CD4-positive, CD25-positive, alpha-beta regulatory T cell (primary cell): ENCODE measurements at regions not wholly inside any gene's neighbourhood (a gene's known extent, or its start where the extent isn't known, plus 50 kb on each side); places are given as distances from the start of the nearest gene placed in this dataset.
"Not testable (repeated sequence)": the region's sequence is repeated elsewhere in the genome, so short reads cannot be mapped to it uniquely, and the experiment has no call there.

Experiments
- ATAC-seq, 2 donors: fragments of 150-1000 bp; cut with Tn5 transposase; one replicate each; pipeline ENCODE4 v1.10.0; 2021; ENCODE audit warnings: low read depth in 2 of 2, moderate number of reproducible peaks in 2 of 2, moderate library complexity in 1 of 2
- DNase-seq, 3 donors: peaks; one replicate each; pipeline versions ENCODE4 v3.0.0 to v3.0.0-alpha.2; 2012 to 2022; ENCODE audit warnings: mixed read lengths in 1 of 3
- H3K27ac ChIP-seq: one replicate; pipeline ENCODE4 v1.7.0; 2013; ENCODE audit warnings: mild to moderate bottlenecking, low read length; ENCODE audit not compliant: insufficient read depth, poor library complexity, severe bottlenecking
- H3K27me3 ChIP-seq: one replicate; pipeline ENCODE4 v1.7.0; 2013; ENCODE audit warnings: low read length; ENCODE audit not compliant: control insufficient read depth, insufficient read depth
- H3K36me3 ChIP-seq: one replicate; pipeline ENCODE4 v1.7.0; 2013; ENCODE audit warnings: mild to moderate bottlenecking, low read length, moderate library complexity; ENCODE audit not compliant: control insufficient read depth, insufficient read depth
- H3K4me1 ChIP-seq: 2 replicates; pipeline ENCODE4 v1.7.0; 2013; ENCODE audit warnings: mild to moderate bottlenecking, low read length; ENCODE audit not compliant: insufficient read depth, control insufficient read depth, poor library complexity, severe bottlenecking
- H3K4me3 ChIP-seq: one replicate; pipeline ENCODE4 v1.7.0; 2013; ENCODE audit warnings: low read depth, mild to moderate bottlenecking, low read length, moderate library complexity
- H3K9me3 ChIP-seq, 2 experiments: 1 replicate in 1 of 2; 2 replicates in 1 of 2; pipeline ENCODE4 v1.7.0; 2013; ENCODE audit warnings: low read length in 2 of 2, mild to moderate bottlenecking in 1 of 2, moderate library complexity in 1 of 2; ENCODE audit not compliant: control insufficient read depth in 2 of 2
- H3K27ac Mint-ChIP-seq, 3 donors: one replicate each; pipeline ENCODE4 v1.8.0; 2020 to 2022; ENCODE audit warnings: mild to moderate bottlenecking in 3 of 3, mixed read lengths in 3 of 3, moderate library complexity in 2 of 3
- H3K27me3 Mint-ChIP-seq: one replicate; pipeline ENCODE4 v1.8.0; 2022; ENCODE audit warnings: mild to moderate bottlenecking, mixed read lengths
- H3K36me3 Mint-ChIP-seq: one replicate; pipeline ENCODE4 v1.8.0; 2020; ENCODE audit warnings: mixed read lengths
- H3K4me1 Mint-ChIP-seq, 4 donors: one replicate each; pipeline ENCODE4 v1.8.0; 2020 to 2022; ENCODE audit warnings: mixed read lengths in 4 of 4, mild to moderate bottlenecking in 1 of 4
- H3K4me3 Mint-ChIP-seq, 4 donors: one replicate each; pipeline ENCODE4 v1.8.0; 2020 to 2022; ENCODE audit warnings: mild to moderate bottlenecking in 4 of 4, mixed read lengths in 4 of 4, moderate library complexity in 3 of 4
- H3K9me3 Mint-ChIP-seq, 7 donors: one replicate each; pipeline ENCODE4 v1.8.0; 2020 to 2022; ENCODE audit warnings: mixed read lengths in 7 of 7, mild to moderate bottlenecking in 3 of 7, moderate library complexity in 2 of 7

GRCh38 chr9:41648564-41648963 lies 459.4 kb upstream of the ZNG1F start:
- H3K4me1 ChIP-seq, ATAC-seq, H3K27ac ChIP-seq, H3K36me3 ChIP-seq, H3K4me3 ChIP-seq, H3K4me1 Mint-ChIP-seq, H3K9me3 ChIP-seq, H3K27ac Mint-ChIP-seq, H3K36me3 Mint-ChIP-seq, H3K4me3 Mint-ChIP-seq, H3K27me3 ChIP-seq, DNase-seq, H3K27me3 Mint-ChIP-seq, H3K9me3 Mint-ChIP-seq: not testable (repeated sequence)

GRCh38 chr9:41646246-41646645 lies 457.1 kb upstream of the ZNG1F start:
- not testable (repeated sequence) for H3K9me3 Mint-ChIP-seq, H3K4me3 Mint-ChIP-seq, H3K27ac Mint-ChIP-seq, H3K4me1 Mint-ChIP-seq, H3K27me3 Mint-ChIP-seq, H3K4me1 ChIP-seq, H3K36me3 ChIP-seq, H3K27ac ChIP-seq, H3K9me3 ChIP-seq, H3K36me3 Mint-ChIP-seq, H3K4me3 ChIP-seq, DNase-seq, H3K27me3 ChIP-seq, ATAC-seq

DNA sequence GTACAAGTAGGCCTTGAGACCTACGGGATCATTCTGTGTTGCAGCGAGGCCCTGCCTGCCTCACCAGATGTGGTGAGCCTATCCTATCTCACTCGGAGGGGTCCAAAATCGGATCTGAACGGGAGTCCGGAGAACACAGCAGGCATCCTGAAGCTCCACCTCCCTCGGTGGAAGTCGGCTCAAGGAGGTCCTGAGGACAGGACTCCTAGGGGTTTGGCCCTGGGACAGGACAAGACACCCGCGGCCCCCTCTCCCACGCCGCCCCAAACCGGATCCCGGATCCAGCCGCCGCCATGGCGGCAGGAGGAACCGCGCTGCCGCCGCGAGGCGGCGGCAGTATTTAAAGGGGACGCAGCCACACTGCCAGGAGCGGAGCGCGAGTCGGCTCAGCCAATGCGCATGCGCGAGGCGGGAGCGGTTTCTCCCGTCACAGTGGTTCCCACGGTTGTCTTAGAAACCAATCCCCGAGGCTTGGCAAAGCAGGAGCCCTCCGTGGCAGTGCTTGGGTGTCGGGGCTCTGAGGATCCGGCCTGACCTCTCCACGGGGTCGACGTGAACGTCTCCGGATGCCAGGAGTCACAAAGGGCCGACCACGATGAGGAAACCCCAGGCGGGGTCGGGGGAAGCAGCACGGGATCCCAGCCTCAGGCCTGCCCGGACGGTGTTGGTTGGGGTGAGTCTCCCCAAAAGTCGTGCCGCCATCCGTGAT lies 454.6 kb upstream of the ZNG1F start:
- peak overlapping the region in 2 of 4 donors; percentile 43 to 55 for H3K4me3 Mint-ChIP-seq
- not testable (repeated sequence) for H3K27me3 Mint-ChIP-seq, H3K9me3 ChIP-seq, H3K27ac ChIP-seq, H3K4me1 Mint-ChIP-seq, H3K36me3 ChIP-seq, H3K36me3 Mint-ChIP-seq, H3K27me3 ChIP-seq, H3K9me3 Mint-ChIP-seq, H3K4me1 ChIP-seq
- DNase-seq (peak; percentile 9 to 59 (median 40)), ATAC-seq (peak in 1 of 2 donors; percentile 74)
- H3K4me3 ChIP-seq: peak overlapping the region; percentile 26
- peak overlapping the region in 1 of 3 donors; percentile 72 for H3K27ac Mint-ChIP-seq

DNA sequence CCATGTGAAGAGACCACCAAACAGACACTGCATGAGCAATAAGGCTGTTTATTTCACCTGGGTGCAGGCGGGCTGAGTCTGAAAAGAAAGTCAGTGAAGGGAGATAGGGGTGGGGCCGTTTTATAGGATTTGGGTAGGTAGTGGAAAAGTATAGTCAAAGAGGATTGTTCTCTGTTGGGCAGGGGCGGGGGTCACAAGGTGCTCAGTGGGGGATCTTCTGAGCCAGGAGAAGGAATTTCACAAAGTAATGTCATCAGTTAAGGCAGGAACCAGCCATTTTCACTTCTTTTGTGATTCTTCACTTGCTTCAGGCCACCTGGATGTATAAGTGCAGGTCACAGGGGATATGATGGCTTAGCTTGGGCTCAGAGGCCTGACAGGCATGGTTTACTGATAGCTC lies 444.6 kb upstream of the ZNG1F start:
- DNase-seq, H3K27ac ChIP-seq, H3K27me3 ChIP-seq, H3K36me3 Mint-ChIP-seq, H3K9me3 ChIP-seq, H3K4me1 ChIP-seq, H3K4me3 ChIP-seq, H3K36me3 ChIP-seq, H3K4me1 Mint-ChIP-seq, ATAC-seq, H3K9me3 Mint-ChIP-seq, H3K4me3 Mint-ChIP-seq, H3K27ac Mint-ChIP-seq, H3K27me3 Mint-ChIP-seq: not testable (repeated sequence)

- ATAC-seq, H3K27ac ChIP-seq, DNase-seq: not testable (repeated sequence)
Observed at GRCh38 chr9:41623666-41624065, 434.5 kb upstream of the ZNG1F start.

DNA sequence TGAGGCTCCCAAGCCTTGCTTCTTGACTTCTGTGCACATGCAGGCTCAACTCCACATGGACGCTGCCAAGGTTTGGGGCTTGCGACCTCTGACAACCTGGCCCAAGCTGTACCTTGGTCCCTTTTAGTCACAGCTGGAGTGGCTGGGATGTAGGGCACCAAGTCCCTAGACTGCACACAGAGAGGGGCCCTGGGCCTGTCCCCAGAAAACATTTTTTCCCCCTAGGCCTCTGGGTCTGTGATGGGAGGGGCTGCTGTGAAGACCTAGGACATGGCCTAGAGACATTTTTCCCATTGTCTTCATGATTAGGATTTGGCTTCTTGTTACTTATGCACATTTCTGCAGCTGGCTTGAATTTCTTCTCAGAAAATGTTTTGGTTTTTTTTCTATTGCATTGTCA lies 430.1 kb upstream of the ZNG1F start:
- not testable (repeated sequence) for ATAC-seq, H3K4me3 ChIP-seq, H3K36me3 ChIP-seq, H3K27ac Mint-ChIP-seq, H3K4me3 Mint-ChIP-seq, H3K9me3 Mint-ChIP-seq, H3K27me3 ChIP-seq, H3K27ac ChIP-seq, H3K36me3 Mint-ChIP-seq, H3K9me3 ChIP-seq, DNase-seq, H3K27me3 Mint-ChIP-seq, H3K4me1 ChIP-seq, H3K4me1 Mint-ChIP-seq

More at GRCh38 chr9:41623666-41624065, 434.5 kb upstream of the ZNG1F start:
- H3K4me1 Mint-ChIP-seq, H3K9me3 ChIP-seq, H3K4me1 ChIP-seq, H3K27me3 ChIP-seq, H3K36me3 Mint-ChIP-seq, H3K27ac Mint-ChIP-seq, H3K4me3 ChIP-seq, H3K36me3 ChIP-seq, H3K9me3 Mint-ChIP-seq, H3K27me3 Mint-ChIP-seq, H3K4me3 Mint-ChIP-seq: not testable (repeated sequence)

- not testable (repeated sequence) for H3K4me1 ChIP-seq, H3K9me3 Mint-ChIP-seq, H3K27me3 Mint-ChIP-seq, H3K27ac ChIP-seq, H3K4me3 Mint-ChIP-seq, H3K36me3 Mint-ChIP-seq, ATAC-seq, H3K9me3 ChIP-seq, H3K4me1 Mint-ChIP-seq, H3K4me3 ChIP-seq, H3K27me3 ChIP-seq, H3K36me3 ChIP-seq, DNase-seq, H3K27ac Mint-ChIP-seq
Observed at GRCh38 chr9:41606961-41607547, 417.9 kb upstream of the ZNG1F start.

DNA sequence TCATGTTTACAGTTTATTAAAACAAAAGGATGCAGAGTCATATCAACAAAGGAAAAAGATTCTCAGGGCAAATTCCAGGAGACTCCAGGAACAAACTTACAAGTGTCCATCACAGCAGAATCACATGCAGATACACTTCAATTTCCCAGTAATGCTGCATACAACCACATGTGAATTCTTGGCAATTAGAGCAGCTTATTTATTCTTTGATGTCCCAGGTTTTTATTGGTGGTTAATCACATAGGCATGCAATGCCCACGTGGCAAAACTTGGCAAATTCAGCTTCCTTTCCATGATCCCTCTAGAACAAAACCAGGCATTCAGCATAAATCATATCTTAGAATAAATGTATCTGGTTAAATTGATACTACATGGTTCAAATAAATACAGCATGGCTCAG lies 376.5 kb upstream of the ZNG1F start:
- not testable (repeated sequence) for H3K4me1 ChIP-seq, H3K27ac ChIP-seq, H3K36me3 ChIP-seq, H3K9me3 Mint-ChIP-seq, H3K4me1 Mint-ChIP-seq, H3K4me3 ChIP-seq, H3K27me3 ChIP-seq, H3K9me3 ChIP-seq, H3K27ac Mint-ChIP-seq, DNase-seq, H3K27me3 Mint-ChIP-seq, H3K36me3 Mint-ChIP-seq, ATAC-seq, H3K4me3 Mint-ChIP-seq
